ENCODE measurements at regions not wholly inside any gene's neighbourhood (a gene's known extent, or its start where the extent isn't known, plus 50 kb on each side); places are given as distances from the start of the nearest gene placed in this dataset.

GRCh38 chr7:79722217-79722616 lies 268.8 kb upstream of the MAGI2 start:
- no peaks in the 10 kb centered on the region for H3K27me3 ChIP-seq (ENCODE audit: control insufficient read depth in 1 of 2, insufficient read depth in 2 of 2, low read length in 2 of 2)
- no peak for ATAC-seq (ENCODE audit: poor library complexity)
- Mint-ChIP-seq H3K36me3 (ENCODE audit: low read depth) (no peaks in the 10 kb centered on the region), H3K27ac (no peak overlapping the region), H3K27me3 (no peaks in the 10 kb centered on the region), H3K4me1 (ENCODE audit: low read depth) (no peaks in the 10 kb centered on the region), H3K9me3 (peaks cover 3% of the 10 kb centered on the region), H3K4me3 (no peak overlapping the region)
- H3K4me3 ChIP-seq (ENCODE audit: low read length), result no peak overlapping the region
- POLR2A ChIA-PET, result no interaction called here
- DNase-seq, result no peak
- peaks cover 0 to 5% of the 10 kb centered on the region in 2 experiments for H3K9me3 ChIP-seq (ENCODE audit: control insufficient read depth in 1 of 2, insufficient read depth in 1 of 2, low read length in 2 of 2)
- no peaks in the 10 kb centered on the region for H3K36me3 ChIP-seq (ENCODE audit: insufficient read depth, low read length)
- CTCF ChIA-PET, result no interaction called here
- H3K27ac ChIP-seq (ENCODE audit: low read depth in 1 of 2, low read length in 2 of 2), result no peak overlapping the region
- no peaks in the 10 kb centered on the region for H3K4me1 ChIP-seq (ENCODE audit: insufficient read depth, low read length)
- intact Hi-C loops (cut with DNase I, micrococcal nuclease), result no loop called here
- no peak for TF ChIP-seq CTCF (IDR thresholded peaks at IDR 0.05)

- ATAC-seq (ENCODE audit: poor library complexity) (no peak), DNase-seq (no peak)
- H3K27me3 ChIP-seq (ENCODE audit: control insufficient read depth in 1 of 2, insufficient read depth in 2 of 2, low read length in 2 of 2), result no peaks in the 10 kb centered on the region
- ChIA-PET CTCF (no interaction called here), POLR2A (no interaction called here)
- no peak overlapping the region for H3K27ac ChIP-seq (ENCODE audit: low read depth in 1 of 2, low read length in 2 of 2)
- H3K4me1 Mint-ChIP-seq (ENCODE audit: low read depth), result no peaks in the 10 kb centered on the region
- H3K9me3 Mint-ChIP-seq, result peaks cover 3% of the 10 kb centered on the region
- no peaks in the 10 kb centered on the region for H3K36me3 Mint-ChIP-seq (ENCODE audit: low read depth)
- peaks cover 0 to 5% of the 10 kb centered on the region in 2 experiments for H3K9me3 ChIP-seq (ENCODE audit: control insufficient read depth in 1 of 2, insufficient read depth in 1 of 2, low read length in 2 of 2)
- no peak overlapping the region for H3K4me3 ChIP-seq (ENCODE audit: low read length)
- no peak overlapping the region for H3K27ac Mint-ChIP-seq
- H3K36me3 ChIP-seq (ENCODE audit: insufficient read depth, low read length), result no peaks in the 10 kb centered on the region
- TF ChIP-seq CTCF (IDR thresholded peaks at IDR 0.05), result no peak
- no peaks in the 10 kb centered on the region for H3K4me1 ChIP-seq (ENCODE audit: insufficient read depth, low read length)
- no peak overlapping the region for H3K4me3 Mint-ChIP-seq
- intact Hi-C loops (cut with DNase I, micrococcal nuclease), result no loop called here
- no peaks in the 10 kb centered on the region for H3K27me3 Mint-ChIP-seq
Measured at GRCh38 chr7:79719216-79719615, 265.7 kb upstream of the MAGI2 start.

- Histone ChIP-seq H3K4me1 (ENCODE audit: insufficient read depth, low read length) (no peaks in the 10 kb centered on the region), H3K27ac (ENCODE audit: low read depth in 1 of 2, low read length in 2 of 2) (no peak overlapping the region), H3K36me3 (ENCODE audit: insufficient read depth, low read length) (no peaks in the 10 kb centered on the region), H3K9me3 (ENCODE audit: control insufficient read depth in 1 of 2, insufficient read depth in 1 of 2, low read length in 2 of 2) (peaks cover 0 to 5% of the 10 kb centered on the region in 2 experiments), H3K27me3 (ENCODE audit: control insufficient read depth in 1 of 2, insufficient read depth in 2 of 2, low read length in 2 of 2) (no peaks in the 10 kb centered on the region), H3K4me3 (ENCODE audit: low read length) (no peak overlapping the region)
- Mint-ChIP-seq H3K27ac (no peak overlapping the region), H3K4me1 (ENCODE audit: low read depth) (no peaks in the 10 kb centered on the region), H3K36me3 (ENCODE audit: low read depth) (no peaks in the 10 kb centered on the region), H3K9me3 (peaks cover 3% of the 10 kb centered on the region), H3K4me3 (no peak overlapping the region), H3K27me3 (no peaks in the 10 kb centered on the region)
- POLR2A ChIA-PET, result no interaction called here
- intact Hi-C loops (cut with DNase I, micrococcal nuclease), result no loop called here
- DNase-seq (no peak), ATAC-seq (ENCODE audit: poor library complexity) (no peak)
- CTCF ChIA-PET, result no interaction called here
- no peak for TF ChIP-seq CTCF (IDR thresholded peaks at IDR 0.05)
Measured at GRCh38 chr7:79716329-79716728, 262.9 kb upstream of the MAGI2 start.

All from CD4-positive, alpha-beta T cell (primary cell).